ENCODE measurements at regions not wholly inside any gene's neighbourhood (a gene's known extent, or its start where the extent isn't known, plus 50 kb on each side); places are given as distances from the start of the nearest gene placed in this dataset.
A peak's percentile ranks its signal among the peaks of the same experiment; 100 is the strongest.

DNA sequence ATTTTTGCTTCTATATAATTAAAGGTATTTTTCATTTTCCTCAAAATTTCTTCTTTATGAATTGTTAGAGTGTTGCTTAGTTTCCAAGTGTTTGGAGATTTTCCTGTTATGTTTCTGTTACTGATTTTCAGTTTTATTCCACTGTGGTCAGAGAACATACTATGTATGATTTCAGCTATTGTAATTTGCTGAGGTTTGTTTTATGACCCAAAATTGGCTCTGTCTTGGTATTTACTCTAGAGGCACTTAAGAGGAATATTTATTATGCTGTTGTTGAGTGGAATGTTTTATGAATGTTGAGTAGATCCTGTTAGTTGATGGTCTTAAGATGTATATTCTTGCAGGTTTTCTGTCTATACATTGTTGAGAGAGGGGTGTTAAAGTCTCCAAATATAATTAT lies 263.5 kb downstream of the PABPC4L start:
- no peaks in the 10 kb centered on the region for H3K4me1 Mint-ChIP-seq (ENCODE audit: insufficient read depth, unreplicated experiment)
- H3K36me3 Mint-ChIP-seq (ENCODE audit: insufficient read depth, unreplicated experiment): no peaks in the 10 kb centered on the region
- H3K4me3 Mint-ChIP-seq (ENCODE audit: unreplicated experiment): no peak overlapping the region
- intact Hi-C loops (cut with micrococcal nuclease): no loop called here
- no peak overlapping the region for H3K27ac Mint-ChIP-seq (ENCODE audit: low read depth, unreplicated experiment)
- no peaks in the 10 kb centered on the region for H3K27me3 Mint-ChIP-seq (ENCODE audit: insufficient read depth, unreplicated experiment)
- no peak for DNase-seq (ENCODE audit: unreplicated experiment)
- POLR2A ChIA-PET: no interaction called here
- no peak for TF ChIP-seq CTCF (IDR thresholded peaks at IDR 0.05; ENCODE audit: unreplicated experiment)
- no peaks in the 10 kb centered on the region for H3K9me3 Mint-ChIP-seq (ENCODE audit: unreplicated experiment)
- BruUV-seq (replicated peaks): no TSS peak
- CTCF ChIA-PET: no interaction called here

DNA sequence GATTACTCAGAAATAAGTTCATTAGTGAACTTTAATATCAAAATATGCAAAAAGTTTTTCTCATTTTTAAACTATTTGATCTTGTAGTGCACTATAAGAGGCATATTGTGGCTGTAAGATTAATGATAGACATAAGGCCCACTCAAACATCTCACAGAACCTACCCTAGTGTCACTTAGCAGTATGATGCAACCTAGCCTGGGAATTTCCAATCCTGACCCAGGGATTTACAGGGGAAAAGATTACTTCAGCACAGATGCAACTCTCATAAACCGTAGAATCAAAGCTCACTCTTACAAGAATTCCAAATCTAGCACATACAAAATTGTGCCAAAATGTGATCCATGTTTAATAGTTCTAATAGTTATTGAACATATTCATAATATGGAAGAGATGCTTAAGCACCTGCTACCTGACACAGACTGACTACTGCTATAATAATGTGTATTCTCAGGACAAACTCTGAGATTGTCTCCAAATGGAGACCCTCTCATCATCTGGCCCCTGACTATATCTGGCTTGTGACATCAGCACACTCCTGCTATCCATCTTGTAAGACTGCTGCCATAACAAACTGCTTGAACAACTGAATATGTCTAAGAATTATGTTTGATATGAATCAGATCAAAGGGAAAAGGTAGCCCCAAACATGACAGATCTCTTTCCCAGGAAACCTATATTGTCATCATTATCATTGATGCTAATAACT lies 271.9 kb downstream of the PABPC4L start:
- Mint-ChIP-seq H3K36me3 (ENCODE audit: insufficient read depth, unreplicated experiment) (no peaks in the 10 kb centered on the region), H3K4me3 (ENCODE audit: unreplicated experiment) (no peak overlapping the region), H3K27me3 (ENCODE audit: insufficient read depth, unreplicated experiment) (no peaks in the 10 kb centered on the region), H3K27ac (ENCODE audit: low read depth, unreplicated experiment) (no peak overlapping the region), H3K9me3 (ENCODE audit: unreplicated experiment) (no peaks in the 10 kb centered on the region), H3K4me1 (ENCODE audit: insufficient read depth, unreplicated experiment) (no peaks in the 10 kb centered on the region)
- ChIA-PET CTCF (interaction anchor here (0.6 kb wide), 1 partner anchor 12 kb away, joined by 3 read pairs; no protein-coding TSS in a partner anchor), POLR2A (no interaction called here)
- TF ChIP-seq CTCF (IDR thresholded peaks at IDR 0.05; ENCODE audit: unreplicated experiment): no peak
- DNase-seq (ENCODE audit: unreplicated experiment): no peak
- intact Hi-C loops (cut with micrococcal nuclease): no loop called here
- no TSS peak for BruUV-seq (replicated peaks)

- intact Hi-C loops (cut with micrococcal nuclease): no loop called here
- Mint-ChIP-seq H3K27ac (ENCODE audit: low read depth, unreplicated experiment) (no peak overlapping the region), H3K4me3 (ENCODE audit: unreplicated experiment) (no peak overlapping the region), H3K4me1 (ENCODE audit: insufficient read depth, unreplicated experiment) (no peaks in the 10 kb centered on the region), H3K9me3 (ENCODE audit: unreplicated experiment) (no peaks in the 10 kb centered on the region), H3K36me3 (ENCODE audit: insufficient read depth, unreplicated experiment) (no peaks in the 10 kb centered on the region), H3K27me3 (ENCODE audit: insufficient read depth, unreplicated experiment) (no peaks in the 10 kb centered on the region)
- DNase-seq (ENCODE audit: unreplicated experiment): peak; percentile 38
- no peak for TF ChIP-seq CTCF (IDR thresholded peaks at IDR 0.05; ENCODE audit: unreplicated experiment)
- ChIA-PET POLR2A (no interaction called here), CTCF (no interaction called here)
- no TSS peak for BruUV-seq (replicated peaks)
Observed at GRCh38 chr4:133921280-133922195, 280.1 kb downstream of the PABPC4L start.

- no peak for DNase-seq (ENCODE audit: unreplicated experiment)
- H3K4me1 Mint-ChIP-seq (ENCODE audit: insufficient read depth, unreplicated experiment): no peaks in the 10 kb centered on the region
- no peaks in the 10 kb centered on the region for H3K27me3 Mint-ChIP-seq (ENCODE audit: insufficient read depth, unreplicated experiment)
- no peaks in the 10 kb centered on the region for H3K9me3 Mint-ChIP-seq (ENCODE audit: unreplicated experiment)
- intact Hi-C loops (cut with micrococcal nuclease): no loop called here
- ChIA-PET POLR2A (no interaction called here), CTCF (interaction anchor here (0.5 kb wide), 1 partner anchor 1711 kb away, joined by 3 read pairs; no protein-coding TSS in a partner anchor)
- no TSS peak for BruUV-seq (replicated peaks)
- H3K4me3 Mint-ChIP-seq (ENCODE audit: unreplicated experiment): no peak overlapping the region
- no peak overlapping the region for H3K27ac Mint-ChIP-seq (ENCODE audit: low read depth, unreplicated experiment)
- no peak for TF ChIP-seq CTCF (IDR thresholded peaks at IDR 0.05; ENCODE audit: unreplicated experiment)
- no peaks in the 10 kb centered on the region for H3K36me3 Mint-ChIP-seq (ENCODE audit: insufficient read depth, unreplicated experiment)
Observed at GRCh38 chr4:133920236-133920635, 281.4 kb downstream of the PABPC4L start.

Measured in MCF 10A (cell line).